CD8-positive, alpha-beta memory T cell (primary cell): ENCODE measurements at regions not wholly inside any gene's neighbourhood (a gene's known extent, or its start where the extent isn't known, plus 50 kb on each side); places are given as distances from the start of the nearest gene placed in this dataset.

Experiments used
- CTCF ChIA-PET: fragments of 350-600 bp; sonication (Branson Sonifier 250); formaldehyde crosslinking; loops from one replicate; lab custom pipeline; 2021; ENCODE audit warnings: antibody characterized with exemption; lab: Charles Lee
- POLR2A ChIA-PET: fragments of 350-600 bp; sonication (Branson Sonifier 250); formaldehyde crosslinking; loops from one replicate; lab custom pipeline; 2021; ENCODE audit warnings: antibody characterized with exemption; lab: Charles Lee
- DNase-seq, 5 donors: peaks; one replicate each; pipeline versions ENCODE4 v3.0.0 to v3.0.0-alpha.2; 2020 to 2022; ENCODE audit warnings: mixed read lengths in 1 of 5
- H3K27ac ChIP-seq: one replicate; pipeline ENCODE4 v1.7.0; 2013; ENCODE audit warnings: low read depth, mild to moderate bottlenecking, low read length, moderate library complexity
- H3K27me3 ChIP-seq: 2 replicates; pipeline ENCODE4 v1.7.0; 2013; ENCODE audit warnings: low read length, mild to moderate bottlenecking; ENCODE audit not compliant: insufficient read depth, poor library complexity, severe bottlenecking
- H3K36me3 ChIP-seq: 2 replicates; pipeline ENCODE4 v1.7.0; 2013; ENCODE audit warnings: mild to moderate bottlenecking, low read length, moderate library complexity; ENCODE audit not compliant: insufficient read depth
- H3K4me1 ChIP-seq: 2 replicates; pipeline ENCODE4 v1.7.0; 2013; ENCODE audit warnings: mild to moderate bottlenecking, low read length, moderate library complexity; ENCODE audit not compliant: insufficient read depth
- H3K4me3 ChIP-seq: 2 replicates; pipeline ENCODE4 v1.7.0; 2013; ENCODE audit warnings: mild to moderate bottlenecking, low read length
- H3K9me3 ChIP-seq: 2 replicates; pipeline ENCODE4 v1.7.0; 2013; ENCODE audit warnings: mild to moderate bottlenecking, low read length
- H3K27ac Mint-ChIP-seq, 8 donors: one replicate each; pipeline ENCODE4 v1.8.0; 2020 to 2021; ENCODE audit warnings: mixed read lengths in 8 of 8, mild to moderate bottlenecking in 6 of 8, inconsistent platforms in 3 of 8, moderate library complexity in 3 of 8
- H3K27me3 Mint-ChIP-seq, 2 donors: one replicate each; pipeline ENCODE4 v1.8.0; 2020 to 2021; ENCODE audit warnings: mixed read lengths in 2 of 2, mild to moderate bottlenecking in 1 of 2, moderate library complexity in 1 of 2
- H3K36me3 Mint-ChIP-seq, 3 donors: one replicate each; pipeline ENCODE4 v1.8.0; 2020 to 2021; ENCODE audit warnings: mixed read lengths in 3 of 3, inconsistent platforms in 1 of 3, mild to moderate bottlenecking in 1 of 3
- H3K4me1 Mint-ChIP-seq, 3 donors: one replicate each; pipeline ENCODE4 v1.8.0; 2020 to 2021; ENCODE audit warnings: mixed read lengths in 3 of 3, inconsistent platforms in 1 of 3, mild to moderate bottlenecking in 1 of 3
- H3K4me3 Mint-ChIP-seq, 7 donors: one replicate each; pipeline ENCODE4 v1.8.0; 2020 to 2021; ENCODE audit warnings: mixed read lengths in 7 of 7, mild to moderate bottlenecking in 6 of 7, moderate library complexity in 4 of 7, inconsistent platforms in 2 of 7
- H3K9me3 Mint-ChIP-seq, 5 donors: one replicate each; pipeline ENCODE4 v1.8.0; 2020 to 2022; ENCODE audit warnings: mixed read lengths in 5 of 5, mild to moderate bottlenecking in 3 of 5, moderate library complexity in 2 of 5, inconsistent platforms in 1 of 5

DNA sequence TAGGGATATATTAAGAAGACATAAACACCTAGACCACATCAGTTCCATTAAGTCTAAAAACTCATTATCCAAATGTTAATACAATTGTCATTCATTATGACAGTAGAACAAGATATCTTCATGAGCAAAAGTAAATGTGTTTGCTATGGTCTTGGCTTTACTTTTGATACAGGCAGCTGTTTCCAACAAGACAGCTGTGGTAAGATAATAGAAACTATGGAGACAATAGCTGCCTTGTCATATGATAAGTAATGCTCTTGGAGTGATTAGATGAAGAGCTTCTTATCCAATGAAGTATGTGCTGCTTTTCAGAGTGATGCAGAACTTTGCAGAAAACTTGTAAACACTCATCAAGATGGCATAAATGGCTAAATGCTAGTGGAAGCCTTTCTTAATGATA, 1066.0 kb downstream of the FSTL5 start:
- Histone ChIP-seq H3K36me3 (no peaks in the 10 kb centered on the region), H3K27me3 (no peaks in the 10 kb centered on the region), H3K9me3 (no peaks in the 10 kb centered on the region), H3K4me1 (no peaks in the 10 kb centered on the region), H3K4me3 (no peak overlapping the region), H3K27ac (no peak overlapping the region)
- H3K9me3 Mint-ChIP-seq, result peaks cover 2 to 26% (median 12%) of the 10 kb centered on the region in 5 donors
- no peaks in the 10 kb centered on the region for H3K27me3 Mint-ChIP-seq
- ChIA-PET CTCF (no interaction called here), POLR2A (no interaction called here)
- H3K36me3 Mint-ChIP-seq, result no peaks in the 10 kb centered on the region
- H3K4me1 Mint-ChIP-seq, result no peaks in the 10 kb centered on the region
- no peak for DNase-seq
- H3K27ac Mint-ChIP-seq, result no peak overlapping the region
- no peak overlapping the region for H3K4me3 Mint-ChIP-seq

DNA sequence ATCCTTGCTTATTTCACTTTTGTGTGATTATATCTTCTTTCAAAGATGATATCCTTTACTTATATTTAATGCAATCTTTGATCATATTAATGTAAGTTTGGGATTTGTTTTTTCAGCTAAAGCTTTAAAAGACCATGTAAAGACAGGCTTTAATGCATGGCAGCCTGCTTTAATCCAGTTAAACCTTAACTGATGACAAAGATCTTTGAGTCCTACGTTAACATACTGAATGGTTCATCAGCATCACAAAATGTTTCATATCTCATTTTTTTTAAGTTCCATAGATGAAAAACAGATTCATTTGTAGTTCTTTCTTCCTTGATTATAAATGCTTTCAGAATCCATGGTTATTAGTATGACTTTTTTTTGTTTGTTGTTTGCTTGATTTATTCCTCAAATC, 1102.8 kb downstream of the FSTL5 start:
- no peak overlapping the region for H3K27ac Mint-ChIP-seq
- CTCF ChIA-PET, result no interaction called here

More for the DNA sequence above, 1102.8 kb downstream of the FSTL5 start:
- H3K27me3 Mint-ChIP-seq, result no peaks in the 10 kb centered on the region
- H3K9me3 ChIP-seq, result no peaks in the 10 kb centered on the region
- no peaks in the 10 kb centered on the region for H3K4me1 ChIP-seq
- DNase-seq, result no peak
- no peak overlapping the region for H3K4me3 Mint-ChIP-seq
- POLR2A ChIA-PET, result no interaction called here
- H3K27me3 ChIP-seq, result no peaks in the 10 kb centered on the region
- no peak overlapping the region for H3K4me3 ChIP-seq
- no peaks in the 10 kb centered on the region for H3K4me1 Mint-ChIP-seq
- H3K36me3 ChIP-seq, result no peaks in the 10 kb centered on the region
- peaks cover 2 to 23% (median 2%) of the 10 kb centered on the region in 5 donors for H3K9me3 Mint-ChIP-seq
- no peak overlapping the region for H3K27ac ChIP-seq
- H3K36me3 Mint-ChIP-seq, result peaks cover 0 to 3% (median 0%) of the 10 kb centered on the region in 3 donors
